Stimulated activated CD4-positive, alpha-beta T cell treated with anti-CD3 and anti-CD28 coated beads, Interleukin-4, amount 100 ng/mL, for 1 hour (primary cell): ENCODE measurements at regions not wholly inside any gene's neighbourhood (a gene's known extent, or its start where the extent isn't known, plus 50 kb on each side); places are given as distances from the start of the nearest gene placed in this dataset.
A peak's percentile ranks its signal among the peaks of the same experiment; 100 is the strongest.
"Not testable (repeated sequence)": the region's sequence is repeated elsewhere in the genome, so short reads cannot be mapped to it uniquely, and the experiment has no call there.

Experiments
- DNase-seq: peaks from one replicate; pipeline ENCODE4 v3.0.0-alpha.2; 2020

DNA sequence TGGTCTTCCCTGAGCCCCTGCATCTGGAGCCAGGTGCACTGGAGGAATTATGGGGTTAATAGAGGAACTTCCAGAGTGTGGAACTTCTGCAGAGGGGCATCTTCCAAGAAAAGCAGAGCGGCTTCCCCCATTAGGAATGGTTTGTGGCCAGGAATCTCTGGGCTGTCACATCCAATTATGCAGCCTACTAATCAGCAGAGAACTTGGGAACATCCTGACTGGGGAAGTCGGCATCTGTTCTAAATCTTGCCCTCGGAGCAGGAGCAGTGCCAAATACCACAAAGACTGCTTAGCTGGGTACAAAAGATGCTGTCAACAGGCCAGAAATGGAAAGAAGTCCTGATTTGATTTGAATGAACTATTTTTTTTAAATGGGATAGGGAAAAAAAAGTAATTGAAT lies 435.1 kb downstream of the ZNF536 start:
- DNase-seq, result no peak

DNA sequence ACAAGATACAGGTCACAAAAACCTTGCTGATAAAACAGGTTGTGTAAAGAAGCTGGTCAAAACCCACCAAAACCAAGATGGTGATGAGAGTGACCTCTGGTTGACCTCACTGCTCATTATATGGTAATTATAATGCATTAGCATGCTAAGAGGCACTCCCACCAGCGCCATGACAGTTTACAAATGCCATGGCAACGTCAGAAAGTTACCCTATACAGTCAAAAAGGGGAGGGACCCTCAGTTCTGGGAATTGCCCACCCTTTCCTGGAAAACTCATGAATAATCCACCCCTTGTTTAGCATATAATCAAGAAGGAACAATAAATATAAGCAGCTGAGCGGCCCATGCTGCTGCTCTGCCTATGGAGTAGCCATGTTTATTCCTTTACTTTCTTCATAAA lies 434.1 kb downstream of the ZNF536 start:
- no peak for DNase-seq

DNA sequence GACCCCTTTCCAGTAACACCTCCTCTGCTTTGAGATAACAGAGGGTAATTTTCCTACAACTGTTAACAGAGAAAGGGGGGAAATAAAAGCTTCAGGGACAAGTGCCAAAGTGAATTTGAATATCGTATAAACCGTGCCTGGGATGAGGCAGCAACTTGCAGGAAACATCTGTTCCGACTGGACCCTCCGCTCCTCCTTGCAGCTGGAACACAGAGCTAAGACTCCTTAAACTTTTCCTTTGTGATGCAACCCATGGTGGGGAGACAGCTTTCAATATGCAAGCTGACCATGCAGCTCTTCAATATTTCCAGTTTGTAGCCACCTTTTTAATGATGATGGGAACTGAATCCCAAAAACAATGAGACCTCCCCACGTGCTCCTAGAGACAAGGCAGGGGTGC lies 432.6 kb downstream of the ZNF536 start:
- DNase-seq, result no peak

DNA sequence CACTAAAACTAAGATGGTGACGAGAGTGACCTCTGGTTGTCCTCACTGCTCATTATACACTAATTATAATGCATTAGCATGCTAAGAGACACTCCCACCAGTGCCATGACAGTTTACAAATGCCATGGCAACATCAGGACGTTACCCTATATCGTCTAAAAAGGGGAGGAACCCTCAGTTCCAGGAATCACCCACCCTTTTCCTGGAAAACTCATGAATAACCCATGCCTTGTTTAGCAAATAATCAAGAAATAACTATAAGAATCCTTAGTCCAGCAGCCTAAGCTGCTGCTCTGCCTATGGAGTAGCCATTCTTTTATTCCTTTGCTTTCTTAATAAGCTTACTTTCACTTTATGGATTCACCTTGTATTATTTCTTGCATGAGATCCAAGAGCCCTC lies 432.1 kb downstream of the ZNF536 start:
- not testable (repeated sequence) for DNase-seq

DNA sequence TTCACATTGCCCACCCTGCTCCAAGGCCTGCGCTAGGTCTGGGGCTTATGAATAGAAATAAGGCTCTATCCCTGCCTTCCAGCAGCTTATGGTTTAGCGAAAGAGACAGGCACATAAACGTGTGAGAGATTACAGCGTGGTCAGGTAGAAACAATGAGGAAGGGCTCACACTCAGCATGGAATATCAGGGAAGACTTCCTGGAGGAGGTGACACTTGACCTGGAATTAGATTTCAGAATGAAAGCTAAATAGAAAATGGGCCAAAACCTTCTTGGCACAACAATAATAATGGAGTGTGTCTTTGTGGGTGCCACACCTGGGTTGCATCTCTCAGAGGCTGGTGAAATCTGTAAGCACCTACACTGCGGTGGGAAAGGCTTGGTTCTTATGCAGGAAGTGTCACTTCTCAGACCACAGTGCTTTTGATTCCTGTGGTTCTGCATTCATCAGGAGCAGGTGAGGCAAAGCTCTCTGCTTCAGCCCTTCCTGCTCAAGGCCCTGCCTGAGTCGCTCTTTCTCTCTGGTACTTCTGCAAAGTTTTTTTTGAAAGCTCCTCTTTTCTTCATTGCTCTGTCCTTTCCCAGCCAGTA lies 430.3 kb downstream of the ZNF536 start:
- no peak for DNase-seq

DNA sequence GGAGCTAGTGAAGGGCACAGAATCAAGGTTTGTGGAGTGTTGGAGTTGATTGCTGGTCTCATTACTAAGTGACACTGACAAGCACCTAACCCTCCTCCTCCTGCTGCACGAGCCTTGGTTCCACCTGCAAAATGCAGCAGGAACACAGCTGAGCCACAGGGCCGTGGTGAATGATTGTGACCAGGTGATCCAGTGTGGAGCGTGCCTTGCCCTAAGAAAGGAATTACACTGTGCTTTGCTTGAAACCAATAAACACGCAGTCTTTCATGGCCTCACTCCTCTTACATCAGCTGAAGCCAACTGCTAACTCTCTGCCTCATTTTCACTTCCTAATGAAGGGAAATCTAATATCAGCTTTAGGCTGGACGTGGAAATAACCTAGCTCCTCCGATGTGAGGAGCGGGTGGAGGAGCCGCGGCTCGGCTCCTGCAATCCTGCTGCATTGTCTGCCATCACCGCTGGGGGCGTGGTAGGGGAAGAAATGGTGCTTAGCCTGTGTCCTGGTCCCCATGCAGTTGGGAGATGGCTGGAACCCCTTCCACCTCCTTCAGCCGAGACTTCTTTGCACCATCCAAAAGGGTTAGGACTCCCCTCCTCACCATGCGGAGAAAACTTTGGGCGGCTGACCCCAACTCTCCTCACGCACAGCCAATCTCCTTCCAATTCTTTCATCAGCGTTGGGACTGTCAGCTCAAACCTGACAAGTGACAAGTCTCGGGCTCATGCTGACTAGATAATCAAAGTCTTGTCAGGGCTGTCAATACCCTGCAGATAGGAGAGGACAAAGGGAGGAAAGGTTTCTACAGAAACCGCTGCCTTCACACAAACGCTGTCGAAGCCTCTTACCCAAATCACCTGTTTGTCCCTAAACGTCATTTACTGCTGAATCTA lies 427.9 kb downstream of the ZNF536 start:
- peak; percentile 23 for DNase-seq

DNA sequence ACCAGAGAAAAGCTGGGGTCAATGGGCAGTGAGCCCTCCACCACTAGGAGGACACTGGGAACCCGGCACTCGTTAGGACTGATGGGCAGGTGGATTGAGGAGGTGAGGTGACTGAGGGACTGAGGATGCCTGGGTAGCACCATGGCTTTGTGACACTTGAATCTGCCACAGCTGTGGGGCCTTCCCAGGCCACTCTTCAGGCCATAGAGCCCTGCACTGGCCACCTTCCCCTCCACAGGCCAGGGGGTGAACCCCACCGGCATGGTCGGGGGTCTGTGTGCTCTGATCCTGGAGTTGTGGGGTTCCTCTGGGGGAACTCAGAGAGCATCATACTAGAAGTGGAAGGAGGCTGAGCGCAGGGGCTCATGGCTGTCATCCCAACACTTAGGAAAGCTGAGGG lies 423.5 kb downstream of the ZNF536 start:
- DNase-seq, result no peak

DNA sequence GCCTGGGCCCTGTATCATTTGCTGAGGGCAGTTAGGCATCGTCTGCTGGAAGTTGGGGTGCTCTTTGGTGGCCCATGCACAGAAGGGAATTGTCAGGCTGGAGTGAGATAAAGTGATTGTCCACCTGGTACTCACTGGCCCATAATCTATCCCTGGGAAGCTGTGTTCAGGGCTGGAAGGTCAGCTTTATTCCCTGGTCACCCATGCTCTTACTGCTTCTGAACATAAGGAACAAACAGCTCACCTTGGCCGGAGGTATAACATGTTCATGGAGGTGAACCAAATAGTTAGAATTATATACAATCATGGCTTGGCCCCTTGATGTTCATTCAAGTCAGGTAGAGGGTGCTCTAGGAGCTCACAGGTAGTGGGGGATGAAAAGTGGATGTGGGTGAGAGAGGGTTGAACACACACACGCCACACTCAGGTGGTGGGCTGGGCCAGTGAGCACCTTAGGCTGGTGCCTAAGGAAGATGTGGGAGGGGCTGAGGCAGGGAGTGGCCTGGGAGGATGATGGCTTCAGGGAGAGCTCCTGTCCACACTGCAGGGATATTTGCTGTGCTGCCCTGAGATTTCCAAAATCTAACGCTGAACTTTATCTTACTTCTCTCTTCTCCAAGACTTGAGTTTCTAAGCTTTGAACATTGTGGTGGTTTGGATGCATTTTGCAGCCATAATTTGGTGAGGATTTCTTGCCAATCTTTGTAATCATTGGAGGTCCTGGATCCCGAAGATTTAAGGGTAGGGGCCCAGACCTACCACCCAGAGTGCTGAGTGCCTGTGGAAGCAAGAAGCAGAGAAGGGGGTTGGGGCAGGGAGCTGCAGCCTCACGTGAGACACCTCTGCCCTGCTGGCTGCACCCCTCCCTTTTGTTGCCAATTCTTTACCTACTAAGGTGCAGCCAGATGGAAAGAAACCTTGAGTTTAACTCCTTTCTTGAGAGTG lies 420.6 kb downstream of the ZNF536 start:
- DNase-seq, result no peak

- DNase-seq, result no peak
Observed at GRCh38 chr19:30791088-30791487, 418.9 kb downstream of the ZNF536 start.

DNA sequence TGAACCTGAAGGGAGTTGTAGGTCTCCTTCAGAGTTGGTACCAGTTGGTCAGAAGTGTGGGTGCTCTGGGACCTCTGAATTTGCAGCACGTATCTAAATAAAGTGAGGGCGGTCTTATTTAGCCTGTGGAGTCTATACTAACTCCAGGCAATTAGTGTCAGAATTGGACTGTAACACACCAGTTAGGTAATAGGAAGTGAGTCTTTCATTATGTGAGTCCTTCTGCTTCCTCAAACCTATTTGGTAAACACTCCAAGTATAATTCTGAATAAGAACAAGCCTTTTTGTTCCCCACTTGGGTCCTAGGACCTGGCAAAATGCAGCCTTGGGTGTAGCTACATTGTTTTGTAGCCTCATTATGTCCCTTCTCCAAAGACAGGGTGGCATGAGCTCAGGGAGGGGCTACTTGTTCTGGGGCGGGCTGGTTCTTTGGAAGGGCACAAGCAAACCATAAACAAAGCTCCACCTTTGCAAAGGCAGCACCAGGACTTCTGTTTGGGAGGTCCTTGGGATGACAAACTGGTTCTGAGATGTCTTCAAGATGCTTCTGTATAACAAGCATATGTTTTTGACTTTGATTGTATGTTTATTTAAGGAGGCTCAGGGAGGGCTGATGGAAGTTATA lies 418.0 kb downstream of the ZNF536 start:
- no peak for DNase-seq

GRCh38 chr19:30788105-30788765 lies 416.1 kb downstream of the ZNF536 start:
- DNase-seq, result no peak

GRCh38 chr19:30785458-30786137 lies 413.4 kb downstream of the ZNF536 start:
- no peak for DNase-seq

GRCh38 chr19:30784850-30785457 lies 412.8 kb downstream of the ZNF536 start:
- peak; percentile 61 for DNase-seq

- DNase-seq, result no peak
Observed at GRCh38 chr19:30783936-30784335, 411.8 kb downstream of the ZNF536 start.

- no peak for DNase-seq
Observed at GRCh38 chr19:30783212-30783611, 411.0 kb downstream of the ZNF536 start.

- no peak for DNase-seq
Observed at GRCh38 chr19:30781519-30781918, 409.3 kb downstream of the ZNF536 start.

- DNase-seq, result no peak
Observed at GRCh38 chr19:30781047-30781446, 408.9 kb downstream of the ZNF536 start.

GRCh38 chr19:30780456-30780855 lies 408.3 kb downstream of the ZNF536 start:
- no peak for DNase-seq

- no peak for DNase-seq
Observed at GRCh38 chr19:30780032-30780431, 407.8 kb downstream of the ZNF536 start.

- DNase-seq, result no peak
Observed at GRCh38 chr19:30778961-30779715, 407.0 kb downstream of the ZNF536 start.

DNA sequence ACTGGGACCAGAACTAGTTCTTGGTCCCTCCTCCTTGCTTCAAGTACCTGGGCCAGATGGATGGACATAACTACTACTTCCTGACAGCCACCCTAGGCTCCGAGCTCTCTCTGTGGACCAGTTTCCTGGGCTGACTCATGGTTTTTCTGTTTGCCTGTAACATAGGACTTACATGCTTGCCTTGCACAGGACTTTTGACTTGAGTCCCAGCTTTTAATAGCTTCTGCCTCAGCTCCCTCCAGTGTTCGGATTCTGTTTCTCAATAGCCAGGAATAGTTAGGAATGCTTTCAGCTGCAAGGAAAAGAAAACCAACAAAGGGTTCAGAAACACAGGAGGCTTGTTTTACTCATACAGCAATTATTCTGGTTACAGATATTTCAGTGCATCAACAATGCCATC lies 405.9 kb downstream of the ZNF536 start:
- DNase-seq, result no peak
